A673 (cell line): ENCODE measurements at regions not wholly inside any gene's neighbourhood (a gene's known extent, or its start where the extent isn't known, plus 50 kb on each side); places are given as distances from the start of the nearest gene placed in this dataset.

Experiments
- CTCF ChIP-seq: fragments of 300-800, 200-600 bp; sonication (generic); conservative IDR thresholded peaks from 2 replicates; pipeline ENCODE4 v1.5.1; 2017; ENCODE audit warnings: low read depth, mild to moderate bottlenecking, antibody characterized with exemption, low read length, moderate library complexity, mixed read lengths
- EZH2 ChIP-seq: fragments of 200-600 bp; sonication (generic); IDR thresholded peaks from 2 replicates; pipeline ENCODE4 v1.6.1; 2017; ENCODE audit warnings: borderline replicate concordance, low read depth, mild to moderate bottlenecking, mixed read lengths, antibody characterized with exemption, low read length; ENCODE audit not compliant: poor library complexity, severe bottlenecking

DNA sequence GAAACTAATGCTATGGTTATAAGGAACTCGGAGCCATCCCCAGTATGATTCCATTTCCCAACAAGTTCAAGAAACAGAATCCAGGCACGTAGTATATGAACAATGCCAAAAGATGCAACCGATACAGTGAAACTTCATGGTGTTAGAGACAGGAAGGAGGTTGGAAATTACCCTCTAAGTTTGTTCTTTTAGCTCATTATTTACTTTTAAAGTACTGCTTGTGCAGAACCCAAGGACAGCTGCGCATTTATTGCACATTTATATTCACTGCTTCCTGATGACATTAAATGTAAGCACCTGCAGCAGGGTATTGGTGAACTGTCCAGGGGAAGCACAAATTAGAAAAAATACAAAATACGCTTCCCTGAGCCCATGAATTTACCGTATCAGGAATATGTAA lies 63.0 kb upstream of the CYP1B1 start:
- TF ChIP-seq CTCF (no peak), EZH2 (no peak)
